ENCODE measurements at regions not wholly inside any gene's neighbourhood (a gene's known extent, or its start where the extent isn't known, plus 50 kb on each side); places are given as distances from the start of the nearest gene placed in this dataset.

DNA sequence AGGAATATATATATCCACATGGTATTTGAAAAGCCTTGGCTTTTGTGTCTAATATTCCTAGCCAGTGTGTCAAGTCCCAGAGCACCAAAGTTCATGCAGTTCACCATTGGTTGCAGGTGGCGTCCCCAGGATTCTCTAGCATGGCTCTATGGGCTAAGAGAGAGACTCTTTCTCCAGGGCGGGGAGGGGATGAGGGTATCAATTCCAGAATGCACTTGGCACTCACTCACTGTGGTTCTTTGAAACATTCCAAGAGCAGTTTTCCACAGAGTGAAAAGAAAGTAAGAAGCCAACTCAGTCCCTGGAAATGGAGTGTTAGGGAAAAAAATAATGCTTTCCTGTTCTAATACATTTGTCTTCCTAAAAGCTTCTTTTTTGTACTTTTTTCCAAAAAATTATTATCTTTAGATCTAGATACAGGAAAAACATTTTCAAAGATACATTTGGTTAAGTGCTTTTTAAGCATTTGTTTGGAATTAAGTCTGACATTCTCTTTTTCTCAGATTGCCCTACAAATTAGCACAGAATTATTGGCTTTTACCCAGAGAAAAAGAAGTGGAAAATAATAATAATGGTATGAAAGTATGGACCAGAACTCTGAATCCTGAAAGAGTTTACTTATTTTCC lies 239.9 kb downstream of the PAX3 start:
- no peak for TF ChIP-seq RFX5 (IDR thresholded peaks at IDR 0.05; ENCODE audit: low read length)
- TF ChIP-seq, protein P1, sequence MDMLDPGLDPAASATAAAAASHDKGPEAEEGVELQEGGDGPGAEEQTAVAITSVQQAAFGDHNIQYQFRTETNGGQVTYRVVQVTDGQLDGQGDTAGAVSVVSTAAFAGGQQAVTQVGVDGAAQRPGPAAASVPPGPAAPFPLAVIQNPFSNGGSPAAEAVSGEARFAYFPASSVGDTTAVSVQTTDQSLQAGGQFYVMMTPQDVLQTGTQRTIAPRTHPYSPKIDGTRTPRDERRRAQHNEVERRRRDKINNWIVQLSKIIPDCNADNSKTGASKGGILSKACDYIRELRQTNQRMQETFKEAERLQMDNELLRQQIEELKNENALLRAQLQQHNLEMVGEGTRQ (IDR thresholded peaks at IDR 0.05; ENCODE audit: borderline replicate concordance, low read depth, low read length), result no peak
- TF ChIP-seq, protein P2, sequence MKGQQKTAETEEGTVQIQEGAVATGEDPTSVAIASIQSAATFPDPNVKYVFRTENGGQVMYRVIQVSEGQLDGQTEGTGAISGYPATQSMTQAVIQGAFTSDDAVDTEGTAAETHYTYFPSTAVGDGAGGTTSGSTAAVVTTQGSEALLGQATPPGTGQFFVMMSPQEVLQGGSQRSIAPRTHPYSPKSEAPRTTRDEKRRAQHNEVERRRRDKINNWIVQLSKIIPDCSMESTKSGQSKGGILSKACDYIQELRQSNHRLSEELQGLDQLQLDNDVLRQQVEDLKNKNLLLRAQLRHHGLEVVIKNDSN (IDR thresholded peaks at IDR 0.05; ENCODE audit: borderline replicate concordance, low read depth), result no peak
- TF ChIP-seq, protein P3, sequence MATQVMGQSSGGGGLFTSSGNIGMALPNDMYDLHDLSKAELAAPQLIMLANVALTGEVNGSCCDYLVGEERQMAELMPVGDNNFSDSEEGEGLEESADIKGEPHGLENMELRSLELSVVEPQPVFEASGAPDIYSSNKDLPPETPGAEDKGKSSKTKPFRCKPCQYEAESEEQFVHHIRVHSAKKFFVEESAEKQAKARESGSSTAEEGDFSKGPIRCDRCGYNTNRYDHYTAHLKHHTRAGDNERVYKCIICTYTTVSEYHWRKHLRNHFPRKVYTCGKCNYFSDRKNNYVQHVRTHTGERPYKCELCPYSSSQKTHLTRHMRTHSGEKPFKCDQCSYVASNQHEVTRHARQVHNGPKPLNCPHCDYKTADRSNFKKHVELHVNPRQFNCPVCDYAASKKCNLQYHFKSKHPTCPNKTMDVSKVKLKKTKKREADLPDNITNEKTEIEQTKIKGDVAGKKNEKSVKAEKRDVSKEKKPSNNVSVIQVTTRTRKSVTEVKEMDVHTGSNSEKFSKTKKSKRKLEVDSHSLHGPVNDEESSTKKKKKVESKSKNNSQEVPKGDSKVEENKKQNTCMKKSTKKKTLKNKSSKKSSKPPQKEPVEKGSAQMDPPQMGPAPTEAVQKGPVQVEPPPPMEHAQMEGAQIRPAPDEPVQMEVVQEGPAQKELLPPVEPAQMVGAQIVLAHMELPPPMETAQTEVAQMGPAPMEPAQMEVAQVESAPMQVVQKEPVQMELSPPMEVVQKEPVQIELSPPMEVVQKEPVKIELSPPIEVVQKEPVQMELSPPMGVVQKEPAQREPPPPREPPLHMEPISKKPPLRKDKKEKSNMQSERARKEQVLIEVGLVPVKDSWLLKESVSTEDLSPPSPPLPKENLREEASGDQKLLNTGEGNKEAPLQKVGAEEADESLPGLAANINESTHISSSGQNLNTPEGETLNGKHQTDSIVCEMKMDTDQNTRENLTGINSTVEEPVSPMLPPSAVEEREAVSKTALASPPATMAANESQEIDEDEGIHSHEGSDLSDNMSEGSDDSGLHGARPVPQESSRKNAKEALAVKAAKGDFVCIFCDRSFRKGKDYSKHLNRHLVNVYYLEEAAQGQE (IDR thresholded peaks at IDR 0.05; ENCODE audit: low read depth, low read length), result no peak
- TF ChIP-seq, protein P4, sequence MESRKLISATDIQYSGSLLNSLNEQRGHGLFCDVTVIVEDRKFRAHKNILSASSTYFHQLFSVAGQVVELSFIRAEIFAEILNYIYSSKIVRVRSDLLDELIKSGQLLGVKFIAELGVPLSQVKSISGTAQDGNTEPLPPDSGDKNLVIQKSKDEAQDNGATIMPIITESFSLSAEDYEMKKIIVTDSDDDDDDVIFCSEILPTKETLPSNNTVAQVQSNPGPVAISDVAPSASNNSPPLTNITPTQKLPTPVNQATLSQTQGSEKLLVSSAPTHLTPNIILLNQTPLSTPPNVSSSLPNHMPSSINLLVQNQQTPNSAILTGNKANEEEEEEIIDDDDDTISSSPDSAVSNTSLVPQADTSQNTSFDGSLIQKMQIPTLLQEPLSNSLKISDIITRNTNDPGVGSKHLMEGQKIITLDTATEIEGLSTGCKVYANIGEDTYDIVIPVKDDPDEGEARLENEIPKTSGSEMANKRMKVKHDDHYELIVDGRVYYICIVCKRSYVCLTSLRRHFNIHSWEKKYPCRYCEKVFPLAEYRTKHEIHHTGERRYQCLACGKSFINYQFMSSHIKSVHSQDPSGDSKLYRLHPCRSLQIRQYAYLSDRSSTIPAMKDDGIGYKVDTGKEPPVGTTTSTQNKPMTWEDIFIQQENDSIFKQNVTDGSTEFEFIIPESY (IDR thresholded peaks at IDR 0.05; ENCODE audit: borderline replicate concordance, low read depth), result no peak
- TF ChIP-seq RCOR1 (IDR thresholded peaks at IDR 0.05; ENCODE audit: low read length), result no peak
